PFSK-1 (cell line): ENCODE measurements at regions not wholly inside any gene's neighbourhood (a gene's known extent, or its start where the extent isn't known, plus 50 kb on each side); places are given as distances from the start of the nearest gene placed in this dataset.

Experiments used
- FOXP2 ChIP-seq: optimal IDR thresholded peaks from 2 replicates; pipeline ENCODE3; 2011; ENCODE audit warnings: borderline replicate concordance, control low read depth, inconsistent platforms; ENCODE audit not compliant: insufficient read depth; ENCODE audit errors: extremely low read length, extremely low read depth
- POLR2AphosphoS5 ChIP-seq: IDR thresholded peaks from 2 replicates; pipeline ENCODE4 v1.6.1; 2012; ENCODE audit warnings: low read depth, mild to moderate bottlenecking, control low read depth, low read length, moderate library complexity
- SIN3A ChIP-seq: IDR thresholded peaks from 2 replicates; pipeline ENCODE4 v1.6.1; 2012; ENCODE audit warnings: mild to moderate bottlenecking, low read length, moderate library complexity, borderline replicate concordance; ENCODE audit not compliant: insufficient read depth
- TAF1 ChIP-seq: IDR thresholded peaks from 2 replicates; pipeline ENCODE4 v1.6.1; 2012; ENCODE audit warnings: low read length, control low read depth, borderline replicate concordance; ENCODE audit not compliant: insufficient read depth
- TF ChIP-seq, protein P1 (sequence below), 2 experiments: IDR thresholded peaks; 2 replicates each; pipeline versions ENCODE4 v1.6.1 to v1.8.0; 2011 to 2012; ENCODE audit warnings: low read depth in 2 of 2, low read length in 2 of 2, control low read depth in 1 of 2, inconsistent platforms in 1 of 2, mild to moderate bottlenecking in 1 of 2, moderate library complexity in 1 of 2; ENCODE audit not compliant: insufficient read depth in 1 of 2

DNA sequence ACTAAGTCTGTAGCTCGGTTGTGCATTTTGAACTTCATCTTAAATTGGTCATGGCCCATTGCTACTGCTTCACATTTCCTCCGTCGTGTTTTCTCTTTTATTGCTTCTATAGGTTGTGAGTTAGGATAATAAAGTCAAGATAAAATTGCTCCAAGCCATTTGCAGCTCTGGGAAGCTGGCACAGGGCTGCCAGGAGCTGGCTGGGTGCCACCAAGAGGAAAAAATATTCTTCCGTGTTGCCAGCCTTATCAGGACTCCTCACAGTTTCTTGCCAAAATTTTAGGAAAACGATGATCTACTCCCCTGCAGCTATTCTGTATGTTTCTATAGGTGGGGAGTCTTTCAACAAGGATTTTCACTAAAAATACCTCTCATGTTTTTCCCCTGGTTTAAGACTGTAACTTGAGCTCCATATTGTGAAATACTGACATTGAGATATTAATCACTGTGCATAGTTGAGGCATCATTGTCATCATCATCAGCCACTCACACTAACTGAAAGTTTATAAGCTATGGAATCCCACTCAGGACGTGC, 55.4 kb upstream of the PIAS1 start:
- TF ChIP-seq, protein P1, sequence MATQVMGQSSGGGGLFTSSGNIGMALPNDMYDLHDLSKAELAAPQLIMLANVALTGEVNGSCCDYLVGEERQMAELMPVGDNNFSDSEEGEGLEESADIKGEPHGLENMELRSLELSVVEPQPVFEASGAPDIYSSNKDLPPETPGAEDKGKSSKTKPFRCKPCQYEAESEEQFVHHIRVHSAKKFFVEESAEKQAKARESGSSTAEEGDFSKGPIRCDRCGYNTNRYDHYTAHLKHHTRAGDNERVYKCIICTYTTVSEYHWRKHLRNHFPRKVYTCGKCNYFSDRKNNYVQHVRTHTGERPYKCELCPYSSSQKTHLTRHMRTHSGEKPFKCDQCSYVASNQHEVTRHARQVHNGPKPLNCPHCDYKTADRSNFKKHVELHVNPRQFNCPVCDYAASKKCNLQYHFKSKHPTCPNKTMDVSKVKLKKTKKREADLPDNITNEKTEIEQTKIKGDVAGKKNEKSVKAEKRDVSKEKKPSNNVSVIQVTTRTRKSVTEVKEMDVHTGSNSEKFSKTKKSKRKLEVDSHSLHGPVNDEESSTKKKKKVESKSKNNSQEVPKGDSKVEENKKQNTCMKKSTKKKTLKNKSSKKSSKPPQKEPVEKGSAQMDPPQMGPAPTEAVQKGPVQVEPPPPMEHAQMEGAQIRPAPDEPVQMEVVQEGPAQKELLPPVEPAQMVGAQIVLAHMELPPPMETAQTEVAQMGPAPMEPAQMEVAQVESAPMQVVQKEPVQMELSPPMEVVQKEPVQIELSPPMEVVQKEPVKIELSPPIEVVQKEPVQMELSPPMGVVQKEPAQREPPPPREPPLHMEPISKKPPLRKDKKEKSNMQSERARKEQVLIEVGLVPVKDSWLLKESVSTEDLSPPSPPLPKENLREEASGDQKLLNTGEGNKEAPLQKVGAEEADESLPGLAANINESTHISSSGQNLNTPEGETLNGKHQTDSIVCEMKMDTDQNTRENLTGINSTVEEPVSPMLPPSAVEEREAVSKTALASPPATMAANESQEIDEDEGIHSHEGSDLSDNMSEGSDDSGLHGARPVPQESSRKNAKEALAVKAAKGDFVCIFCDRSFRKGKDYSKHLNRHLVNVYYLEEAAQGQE (IDR thresholded peaks at IDR 0.05; ENCODE audit: insufficient read depth in 1 of 2, low read depth in 2 of 2, low read length in 2 of 2): no peak
- TF ChIP-seq TAF1: no peak

DNA sequence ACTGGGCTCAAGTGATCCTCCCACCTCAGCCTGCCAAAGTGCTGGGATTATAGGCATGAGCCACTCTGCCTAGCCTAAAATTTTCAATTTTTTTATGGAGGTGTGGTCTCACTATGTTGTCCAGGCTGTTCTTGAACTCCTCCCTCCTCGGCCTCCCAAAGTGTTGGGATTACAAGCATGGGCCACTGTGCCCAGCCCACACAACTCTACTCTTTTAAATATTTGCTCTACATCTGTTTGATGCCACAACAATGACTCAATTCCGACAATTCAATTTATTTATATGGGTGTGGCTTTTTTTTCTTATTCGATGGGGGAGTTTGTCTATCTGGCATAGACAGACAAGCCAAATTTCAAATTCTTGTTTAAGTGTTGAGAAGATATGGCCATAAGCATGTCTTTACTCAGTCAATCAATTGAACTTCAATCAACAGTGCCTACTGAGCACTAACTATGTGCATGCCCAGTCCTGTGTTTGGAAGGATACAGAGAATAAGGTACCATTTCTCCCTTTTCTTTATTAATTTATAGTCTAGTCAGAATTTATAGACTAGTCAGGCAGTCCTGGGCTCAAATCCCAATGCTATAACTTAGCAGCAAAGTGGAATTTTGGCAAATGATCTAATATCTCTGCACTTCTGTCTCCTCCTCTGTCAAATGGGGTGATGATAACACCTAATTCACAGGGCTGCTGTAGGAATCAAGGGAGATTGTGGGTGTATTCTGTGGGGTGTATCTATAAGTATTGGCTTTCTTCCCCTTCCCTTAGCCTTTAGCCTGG, 54.6 kb upstream of the PIAS1 start:
- TF ChIP-seq TAF1 (no peak), POLR2AphosphoS5 (no peak), FOXP2 (no peak), SIN3A (no peak)
- TF ChIP-seq, protein P1 (IDR thresholded peaks at IDR 0.05; ENCODE audit: insufficient read depth in 1 of 2, low read depth in 2 of 2, low read length in 2 of 2): no peak

DNA sequence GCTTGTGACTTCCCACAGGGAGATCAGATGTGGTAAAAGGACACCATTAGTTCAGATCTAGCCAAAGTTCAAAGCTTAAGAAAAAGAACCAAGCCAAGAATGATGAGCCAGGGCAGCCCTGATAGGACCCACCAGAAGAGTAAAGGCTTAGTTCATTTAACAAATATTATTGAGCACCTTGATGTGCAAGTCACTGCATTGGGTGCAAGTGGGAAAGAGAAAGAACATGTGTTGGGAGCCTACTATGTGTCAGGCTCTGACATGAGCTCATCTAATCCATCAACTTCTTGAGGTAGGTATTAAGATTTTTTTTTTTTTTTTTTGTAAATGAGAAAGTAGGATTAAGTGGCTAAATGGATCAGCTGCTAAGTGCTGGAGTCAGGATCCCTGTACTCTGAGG, 53.4 kb upstream of the PIAS1 start:
- TF ChIP-seq POLR2AphosphoS5 (no peak), FOXP2 (no peak), SIN3A (no peak)
- TF ChIP-seq, protein P1 (IDR thresholded peaks at IDR 0.05; ENCODE audit: insufficient read depth in 1 of 2, low read depth in 2 of 2, low read length in 2 of 2): no peak

DNA sequence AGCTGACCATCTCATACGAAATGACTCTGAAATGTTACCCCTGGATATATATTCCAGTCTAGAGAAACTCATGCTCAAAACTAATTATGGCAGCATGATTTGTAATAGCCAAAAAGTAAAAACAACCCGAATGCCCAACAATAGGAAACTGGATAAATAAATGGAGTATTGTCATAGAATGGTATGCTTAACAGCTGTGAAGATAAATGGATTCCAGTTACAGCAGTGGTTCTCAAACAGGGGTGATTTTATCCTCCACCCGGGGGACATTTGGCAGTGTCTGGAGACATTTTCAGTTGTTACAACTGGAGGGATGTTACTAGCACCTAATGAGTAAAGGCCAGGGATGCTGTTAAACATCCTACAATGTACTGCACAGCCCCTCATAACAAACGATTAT, 52.3 kb upstream of the PIAS1 start:
- no peak for TF ChIP-seq TAF1
- TF ChIP-seq FOXP2: no peak
- TF ChIP-seq, protein P1 (IDR thresholded peaks at IDR 0.05; ENCODE audit: insufficient read depth in 1 of 2, low read depth in 2 of 2, low read length in 2 of 2): no peak
- TF ChIP-seq POLR2AphosphoS5: no peak
- TF ChIP-seq SIN3A: no peak

DNA sequence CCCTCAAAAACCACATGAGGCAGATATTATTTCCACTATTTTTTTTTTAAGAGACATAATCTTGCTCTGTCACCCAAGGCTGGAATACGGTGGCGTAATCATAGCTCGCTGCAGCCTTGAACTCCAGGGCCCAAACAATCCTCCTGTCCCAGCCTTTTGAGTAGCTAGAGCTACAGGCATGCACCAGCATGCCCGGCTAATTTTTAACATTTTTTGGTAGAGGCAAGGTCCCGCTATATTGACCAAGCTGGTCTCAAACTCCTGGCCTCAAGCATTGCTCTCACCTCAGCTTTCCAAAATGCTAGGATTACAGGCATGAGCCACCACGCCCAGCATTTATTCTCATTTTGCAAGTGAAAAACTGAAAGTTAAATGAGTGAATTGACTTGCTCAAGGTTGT, 50.8 kb upstream of the PIAS1 start:
- no peak for TF ChIP-seq SIN3A
